IPS-20b (cell line): ENCODE measurements at regions not wholly inside any gene's neighbourhood (a gene's known extent, or its start where the extent isn't known, plus 50 kb on each side); places are given as distances from the start of the nearest gene placed in this dataset.

ENCODE experiments used
- H3K27ac ChIP-seq: one replicate; pipeline ENCODE4 v1.5.1; 2013; ENCODE audit warnings: low read length
- H3K27me3 ChIP-seq: 2 replicates; pipeline ENCODE4 v1.6.1; 2013; ENCODE audit warnings: mild to moderate bottlenecking, low read length, inconsistent platforms; ENCODE audit not compliant: insufficient read depth
- H3K36me3 ChIP-seq: 2 replicates; pipeline ENCODE4 v1.6.1; 2013; ENCODE audit warnings: low read depth, mild to moderate bottlenecking, inconsistent platforms, low read length, moderate library complexity; ENCODE audit not compliant: insufficient read depth
- H3K4me1 ChIP-seq: 2 replicates; pipeline ENCODE4 v1.6.1; 2013; ENCODE audit warnings: mild to moderate bottlenecking, control low read depth, inconsistent platforms, low read length, moderate library complexity; ENCODE audit not compliant: insufficient read depth
- H3K4me3 ChIP-seq: 2 replicates; pipeline ENCODE4 v1.5.1; 2013; ENCODE audit warnings: mild to moderate bottlenecking, low read length, inconsistent platforms
- H3K9ac ChIP-seq: 2 replicates; pipeline ENCODE4 v1.6.1; 2013; ENCODE audit warnings: low read depth, mild to moderate bottlenecking, inconsistent platforms, low read length, moderate library complexity
- H3K9me3 ChIP-seq: 2 replicates; pipeline ENCODE4 v1.6.1; 2013; ENCODE audit warnings: mild to moderate bottlenecking, low read depth, low read length, inconsistent platforms; ENCODE audit not compliant: insufficient read depth

- H3K27me3 ChIP-seq, result no peaks in the 10 kb centered on the region
- no peak overlapping the region for H3K27ac ChIP-seq
Measured at GRCh38 chr3:17947833-17948232, 205.4 kb upstream of the TBC1D5 start.

GRCh38 chr3:17946619-17947018, 204.2 kb upstream of the TBC1D5 start:
- peaks cover 7% of the 10 kb centered on the region; the same call in 1 of the 2 replicates for H3K4me1 ChIP-seq
- H3K9ac ChIP-seq, result no peak overlapping the region
- no peaks in the 10 kb centered on the region for H3K27me3 ChIP-seq
- no peak overlapping the region for H3K4me3 ChIP-seq
- no peak overlapping the region for H3K27ac ChIP-seq
- H3K9me3 ChIP-seq, result no peaks in the 10 kb centered on the region
- no peaks in the 10 kb centered on the region for H3K36me3 ChIP-seq

More at GRCh38 chr3:17947833-17948232, 205.4 kb upstream of the TBC1D5 start:
- no peaks in the 10 kb centered on the region for H3K36me3 ChIP-seq
- no peaks in the 10 kb centered on the region for H3K9me3 ChIP-seq
- H3K4me3 ChIP-seq, result no peak overlapping the region
- peaks cover 7% of the 10 kb centered on the region; the same call in 1 of the 2 replicates for H3K4me1 ChIP-seq
- no peak overlapping the region for H3K9ac ChIP-seq

- no peaks in the 10 kb centered on the region for H3K36me3 ChIP-seq
- no peak overlapping the region for H3K9ac ChIP-seq
- H3K27ac ChIP-seq, result no peak overlapping the region
- H3K9me3 ChIP-seq, result no peaks in the 10 kb centered on the region
- no peaks in the 10 kb centered on the region for H3K27me3 ChIP-seq
- H3K4me3 ChIP-seq, result no peak overlapping the region
- peaks cover 7% of the 10 kb centered on the region; the same call in 1 of the 2 replicates for H3K4me1 ChIP-seq
Measured at GRCh38 chr3:17945799-17946399, 203.5 kb upstream of the TBC1D5 start.

- no peak overlapping the region for H3K27ac ChIP-seq
- H3K36me3 ChIP-seq, result no peaks in the 10 kb centered on the region
- peaks cover 7% of the 10 kb centered on the region; the same call in 1 of the 2 replicates for H3K4me1 ChIP-seq
- H3K27me3 ChIP-seq, result no peaks in the 10 kb centered on the region
- no peak overlapping the region for H3K9ac ChIP-seq
- H3K9me3 ChIP-seq, result no peaks in the 10 kb centered on the region
- no peak overlapping the region for H3K4me3 ChIP-seq
Measured at GRCh38 chr3:17945018-17945798, 202.8 kb upstream of the TBC1D5 start.

- H3K27ac ChIP-seq, result no peak overlapping the region
- no peaks in the 10 kb centered on the region for H3K36me3 ChIP-seq
- peaks cover 7% of the 10 kb centered on the region; the same call in 1 of the 2 replicates for H3K4me1 ChIP-seq
- H3K9ac ChIP-seq, result no peak overlapping the region
- H3K4me3 ChIP-seq, result no peak overlapping the region
- no peaks in the 10 kb centered on the region for H3K27me3 ChIP-seq
- no peaks in the 10 kb centered on the region for H3K9me3 ChIP-seq
Measured at GRCh38 chr3:17942856-17943255, 200.4 kb upstream of the TBC1D5 start.

- H3K4me1 ChIP-seq, result peaks cover 7% of the 10 kb centered on the region; the same call in 1 of the 2 replicates
Measured at GRCh38 chr3:17941766-17942165, 199.3 kb upstream of the TBC1D5 start.

GRCh38 chr3:17941152-17941551, 198.7 kb upstream of the TBC1D5 start:
- no peak overlapping the region for H3K4me3 ChIP-seq
- H3K9ac ChIP-seq, result no peak overlapping the region
- no peaks in the 10 kb centered on the region for H3K36me3 ChIP-seq
- H3K9me3 ChIP-seq, result no peaks in the 10 kb centered on the region
- H3K27me3 ChIP-seq, result no peaks in the 10 kb centered on the region
- no peak overlapping the region for H3K27ac ChIP-seq
- peaks cover 6% of the 10 kb centered on the region; the same call in 1 of the 2 replicates for H3K4me1 ChIP-seq

More at GRCh38 chr3:17941766-17942165, 199.3 kb upstream of the TBC1D5 start:
- H3K27ac ChIP-seq, result no peak overlapping the region
- H3K36me3 ChIP-seq, result no peaks in the 10 kb centered on the region
- H3K9ac ChIP-seq, result no peak overlapping the region
- H3K9me3 ChIP-seq, result no peaks in the 10 kb centered on the region
- H3K4me3 ChIP-seq, result no peak overlapping the region
- H3K27me3 ChIP-seq, result no peaks in the 10 kb centered on the region

- H3K36me3 ChIP-seq, result no peaks in the 10 kb centered on the region
Measured at GRCh38 chr3:17939157-17939556, 196.7 kb upstream of the TBC1D5 start.

GRCh38 chr3:17938313-17938712, 195.9 kb upstream of the TBC1D5 start:
- no peaks in the 10 kb centered on the region for H3K27me3 ChIP-seq
- no peaks in the 10 kb centered on the region for H3K9me3 ChIP-seq
- H3K4me1 ChIP-seq, result no peaks in the 10 kb centered on the region
- H3K9ac ChIP-seq, result no peak overlapping the region
- H3K27ac ChIP-seq, result no peak overlapping the region
- H3K36me3 ChIP-seq, result no peaks in the 10 kb centered on the region
- H3K4me3 ChIP-seq, result no peak overlapping the region

More at GRCh38 chr3:17939157-17939556, 196.7 kb upstream of the TBC1D5 start:
- no peaks in the 10 kb centered on the region for H3K27me3 ChIP-seq
- no peak overlapping the region for H3K9ac ChIP-seq
- no peaks in the 10 kb centered on the region for H3K9me3 ChIP-seq
- H3K4me3 ChIP-seq, result no peak overlapping the region
- H3K4me1 ChIP-seq, result no peaks in the 10 kb centered on the region
- no peak overlapping the region for H3K27ac ChIP-seq

- Histone ChIP-seq H3K9me3 (no peaks in the 10 kb centered on the region), H3K27me3 (no peaks in the 10 kb centered on the region), H3K27ac (no peak overlapping the region), H3K36me3 (no peaks in the 10 kb centered on the region), H3K9ac (no peak overlapping the region), H3K4me3 (no peak overlapping the region), H3K4me1 (no peaks in the 10 kb centered on the region)
Measured at GRCh38 chr3:17936736-17937480, 194.5 kb upstream of the TBC1D5 start.

- H3K27me3 ChIP-seq, result no peaks in the 10 kb centered on the region
- H3K9ac ChIP-seq, result no peak overlapping the region
- no peaks in the 10 kb centered on the region for H3K36me3 ChIP-seq
- H3K4me1 ChIP-seq, result no peaks in the 10 kb centered on the region
- H3K27ac ChIP-seq, result no peak overlapping the region
- no peak overlapping the region for H3K4me3 ChIP-seq
- H3K9me3 ChIP-seq, result no peaks in the 10 kb centered on the region
Measured at GRCh38 chr3:17935222-17935621, 192.8 kb upstream of the TBC1D5 start.
